SK-N-SH (cell line): ENCODE measurements at regions not wholly inside any gene's neighbourhood (a gene's known extent, or its start where the extent isn't known, plus 50 kb on each side); places are given as distances from the start of the nearest gene placed in this dataset.

Experiments
- CTCF ChIA-PET: fragments of 300-600, 350-600 bp; formaldehyde crosslinking; extraction: SDS; loops from one replicate; lab custom pipeline; 2021; lab: Yijun Ruan, JAX
- POLR2A ChIA-PET: fragments of 350-600 bp; sonication (Branson Sonifier 250); formaldehyde crosslinking; extraction: SDS; loops from one replicate; lab custom pipeline; 2020; ENCODE audit warnings: antibody characterized with exemption, inconsistent platforms; lab: Yijun Ruan, JAX
- DNase-seq: peaks from one replicate; pipeline ENCODE4 v3.0.0; 2012
- H2AFZ ChIP-seq: fragments of 200-600 bp; sonication (generic); 2 replicates; pipeline ENCODE4 v1.8.1; 2016; ENCODE audit warnings: antibody characterized with exemption, mild to moderate bottlenecking, low read depth
- H3F3A ChIP-seq: fragments of 200-600 bp; sonication (generic); replicated peaks from 2 replicates; pipeline ENCODE3; 2016; ENCODE audit warnings: antibody characterized with exemption, mild to moderate bottlenecking; ENCODE audit not compliant: insufficient read depth
- H3K27ac ChIP-seq, 2 experiments: fragments of 200-500 bp in 1 of 2; fragments of 200-600 bp in 1 of 2; sonication (Bioruptor generic) in 1 of 2; sonication (generic), shearing (Covaris generic) in 1 of 2; 2 replicates each; pipeline versions ENCODE4 v1.5.1 to v1.6.1; 2014 to 2016; ENCODE audit warnings: low read depth in 2 of 2, inconsistent platforms in 1 of 2, low read length in 1 of 2, mild to moderate bottlenecking in 1 of 2, mixed read lengths in 1 of 2
- H3K27me3 ChIP-seq: fragments of 200-600 bp; sonication (generic), shearing (Covaris generic); 2 replicates; pipeline ENCODE4 v1.6.1; 2016; ENCODE audit warnings: mixed run types; ENCODE audit not compliant: insufficient read depth
- H3K36me3 ChIP-seq, 2 experiments: fragments of 200-500 bp in 1 of 2; fragments of 200-600 bp in 1 of 2; sonication (Bioruptor generic) in 1 of 2; sonication (generic) in 1 of 2; replicated peaks in 1 of 2; 2 replicates each; pipeline versions ENCODE3 to v1.5.1; 2014 to 2016; ENCODE audit warnings: low read length in 1 of 2, mild to moderate bottlenecking in 1 of 2; ENCODE audit not compliant: insufficient read depth in 2 of 2, control insufficient read depth in 1 of 2
- H3K4me1 ChIP-seq, 2 experiments: fragments of 200-500 bp in 1 of 2; fragments of 200-600 bp in 1 of 2; sonication (Bioruptor generic) in 1 of 2; sonication (generic), shearing (Covaris generic) in 1 of 2; 2 replicates each; pipeline versions ENCODE4 v1.5.1 to v1.6.1; 2014 to 2016; ENCODE audit warnings: low read depth in 1 of 2, low read length in 1 of 2, mixed run types in 1 of 2; ENCODE audit not compliant: insufficient read depth in 2 of 2, control insufficient read depth in 1 of 2
- H3K4me2 ChIP-seq: fragments of 200-600 bp; sonication (generic), shearing (Covaris generic); 2 replicates; pipeline ENCODE4 v1.6.1; 2017; ENCODE audit warnings: mixed run types
- H3K4me3 ChIP-seq, 2 experiments: fragments of 200-500 bp in 1 of 2; fragments of 200-600 bp in 1 of 2; sonication (Bioruptor generic) in 1 of 2; sonication (generic), shearing (Covaris generic) in 1 of 2; 2 replicates each; pipeline versions ENCODE4 v1.5.1 to v1.8.1; 2014 to 2016; ENCODE audit warnings: low read depth in 2 of 2, inconsistent platforms in 1 of 2, low read length in 1 of 2, mild to moderate bottlenecking in 1 of 2, mixed read lengths in 1 of 2, moderate library complexity in 1 of 2
- H3K79me2 ChIP-seq: fragments of 200-600 bp; sonication (generic); 2 replicates; pipeline ENCODE4 v1.8.1; 2017; ENCODE audit warnings: mild to moderate bottlenecking; ENCODE audit not compliant: insufficient read depth
- H3K9ac ChIP-seq: fragments of 200-600 bp; sonication (generic); 2 replicates; pipeline ENCODE4 v1.6.1; 2017; ENCODE audit warnings: mixed run types
- H3K9me2 ChIP-seq: fragments of 200-600 bp; sonication (generic); 2 replicates; pipeline ENCODE4 v1.6.1; 2017; ENCODE audit warnings: mixed run types
- H3K9me3 ChIP-seq: fragments of 200-600 bp; sonication (generic); 2 replicates; pipeline ENCODE4 v1.6.1; 2017; ENCODE audit warnings: mixed run types, mild to moderate bottlenecking, moderate library complexity
- H4K20me1 ChIP-seq: fragments of 200-600 bp; sonication (generic); 2 replicates; pipeline ENCODE4 v1.6.1; 2017; ENCODE audit warnings: mild to moderate bottlenecking, mixed run types; ENCODE audit not compliant: insufficient read depth
- CHD2 ChIP-seq: fragments of 150-350 bp; IDR thresholded peaks from 2 replicates; pipeline ENCODE4 v1.6.1; 2018; ENCODE audit warnings: low read length; ENCODE audit not compliant: partially characterized antibody
- ELF1 ChIP-seq: IDR thresholded peaks from 2 replicates; pipeline ENCODE4 v1.4.0; 2012
- EZH2phosphoT487 ChIP-seq: fragments of 200-600 bp; sonication (generic); IDR thresholded peaks from 2 replicates; pipeline ENCODE4 v1.6.1; 2017; ENCODE audit warnings: low read depth, mixed run types, mild to moderate bottlenecking, antibody characterized with exemption, moderate library complexity, borderline replicate concordance
- FOXJ3 ChIP-seq: sonication (generic); formaldehyde crosslinking; IDR thresholded peaks from 2 replicates; pipeline ENCODE4 v1.5.1; 2020; ENCODE audit warnings: mild to moderate bottlenecking, missing genetic modification reagents
- FOXM1 ChIP-seq: IDR thresholded peaks from 2 replicates; pipeline ENCODE4 v1.4.0; 2012; ENCODE audit warnings: low read depth, mild to moderate bottlenecking
- JUND ChIP-seq: IDR thresholded peaks from 2 replicates; pipeline ENCODE4 v1.4.0; 2012
- MAX ChIP-seq: IDR thresholded peaks from 2 replicates; pipeline ENCODE4 v1.4.0; 2012; ENCODE audit warnings: low read depth
- MEF2A ChIP-seq: IDR thresholded peaks from 2 replicates; pipeline ENCODE4 v1.4.0; 2012; ENCODE audit warnings: low read depth, borderline replicate concordance
- NFIC ChIP-seq: IDR thresholded peaks from 2 replicates; pipeline ENCODE4 v1.4.0; 2012; ENCODE audit warnings: borderline replicate concordance
- RFX5 ChIP-seq: IDR thresholded peaks from 2 replicates; pipeline ENCODE4 v1.6.1; 2012; ENCODE audit warnings: mild to moderate bottlenecking, improper control_type of control experiment, low read length
- SIN3A ChIP-seq: IDR thresholded peaks from 2 replicates; pipeline ENCODE4 v1.6.1; 2012; ENCODE audit warnings: low read depth, mild to moderate bottlenecking, low read length, moderate library complexity, borderline replicate concordance
- TCF12 ChIP-seq: IDR thresholded peaks from 2 replicates; pipeline ENCODE4 v1.4.0; 2012
- TEAD4 ChIP-seq: IDR thresholded peaks from 2 replicates; pipeline ENCODE4 v1.4.0; 2012; ENCODE audit warnings: mild to moderate bottlenecking, borderline replicate concordance; ENCODE audit not compliant: insufficient read depth
- USF2 ChIP-seq: fragments of 150-350 bp; IDR thresholded peaks from 2 replicates; pipeline ENCODE4 v1.6.1; 2017; ENCODE audit warnings: antibody characterized with exemption, low read length, low read depth, borderline replicate concordance
- YY1 ChIP-seq: IDR thresholded peaks from 2 replicates; pipeline ENCODE4 v1.4.0; 2012; ENCODE audit warnings: low read depth, mild to moderate bottlenecking
- WGBS: methylation state at CpG from one replicate; pipeline ENCODE4 v1.1.6; 2017; ENCODE audit warnings: low lambda C conversion rate; 5-methylcytosine and 5-hydroxymethylcytosine counted together
- TF ChIP-seq, protein P1 (sequence below): IDR thresholded peaks from 2 replicates; pipeline ENCODE4 v1.4.0; 2012; ENCODE audit warnings: low read depth, borderline replicate concordance
- TF ChIP-seq, protein P2 (sequence below): IDR thresholded peaks from 2 replicates; pipeline ENCODE4 v1.4.0; 2012; ENCODE audit warnings: low read depth, borderline replicate concordance

DNA sequence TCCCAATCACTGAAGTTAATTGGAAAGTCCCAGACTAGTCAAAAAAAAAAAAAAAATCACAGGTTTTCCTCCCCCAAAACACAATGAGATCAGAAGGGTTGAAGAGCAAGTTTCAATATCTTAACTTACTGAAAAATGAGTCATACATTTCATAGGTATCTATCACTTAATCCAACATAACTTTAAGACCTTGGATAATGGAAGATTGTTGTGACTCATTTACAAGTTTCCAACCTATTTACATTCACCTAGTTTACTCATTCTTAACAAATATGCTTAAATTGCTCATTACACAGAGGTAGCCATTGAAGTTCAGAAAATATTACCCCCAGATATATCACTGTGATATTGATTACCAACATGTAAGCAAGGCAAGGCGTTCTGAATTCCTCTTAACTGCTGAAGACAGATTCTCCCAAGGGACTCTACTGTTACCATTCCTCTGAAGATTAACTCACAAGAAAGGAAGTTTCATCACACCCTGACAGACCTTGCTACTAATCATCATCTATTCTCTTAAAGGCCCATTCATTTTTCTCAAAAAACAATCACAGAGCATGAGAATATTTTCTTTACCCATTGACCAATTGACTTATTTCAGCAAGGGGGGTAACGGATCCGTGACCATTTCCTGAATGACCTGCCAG is 563.8 kb downstream of the TLE1 start:
- Histone ChIP-seq H3K4me1 (no peaks in the 10 kb centered on the region), H3K9me2 (no peaks in the 10 kb centered on the region), H3K27me3 (no peaks in the 10 kb centered on the region), H2AFZ (no peak overlapping the region), H3K36me3 (no peaks in the 10 kb centered on the region), H3K9me3 (no peaks in the 10 kb centered on the region), H3F3A (no peaks in the 10 kb centered on the region), H3K9ac (no peak overlapping the region), H3K4me2 (no peak overlapping the region), H3K79me2 (no peaks in the 10 kb centered on the region), H3K4me3 (no peak overlapping the region), H4K20me1 (no peaks in the 10 kb centered on the region), H3K27ac (no peak overlapping the region)
- DNase-seq, result no peak
- whole genome bisulfite sequencing, result 14% methylated on average over 3 of the region's 3 CpGs
- CTCF ChIA-PET, result interaction anchor here (2.2 kb wide), 1 partner anchor 10 kb away, joined by 8 read pairs; no protein-coding TSS in a partner anchor
- POLR2A ChIA-PET, result no interaction called here
- TF ChIP-seq MAX, result no peak
- TF ChIP-seq ELF1, result no peak
- no peak for TF ChIP-seq MEF2A
- TF ChIP-seq EZH2phosphoT487, result no peak
- TF ChIP-seq, protein P1, sequence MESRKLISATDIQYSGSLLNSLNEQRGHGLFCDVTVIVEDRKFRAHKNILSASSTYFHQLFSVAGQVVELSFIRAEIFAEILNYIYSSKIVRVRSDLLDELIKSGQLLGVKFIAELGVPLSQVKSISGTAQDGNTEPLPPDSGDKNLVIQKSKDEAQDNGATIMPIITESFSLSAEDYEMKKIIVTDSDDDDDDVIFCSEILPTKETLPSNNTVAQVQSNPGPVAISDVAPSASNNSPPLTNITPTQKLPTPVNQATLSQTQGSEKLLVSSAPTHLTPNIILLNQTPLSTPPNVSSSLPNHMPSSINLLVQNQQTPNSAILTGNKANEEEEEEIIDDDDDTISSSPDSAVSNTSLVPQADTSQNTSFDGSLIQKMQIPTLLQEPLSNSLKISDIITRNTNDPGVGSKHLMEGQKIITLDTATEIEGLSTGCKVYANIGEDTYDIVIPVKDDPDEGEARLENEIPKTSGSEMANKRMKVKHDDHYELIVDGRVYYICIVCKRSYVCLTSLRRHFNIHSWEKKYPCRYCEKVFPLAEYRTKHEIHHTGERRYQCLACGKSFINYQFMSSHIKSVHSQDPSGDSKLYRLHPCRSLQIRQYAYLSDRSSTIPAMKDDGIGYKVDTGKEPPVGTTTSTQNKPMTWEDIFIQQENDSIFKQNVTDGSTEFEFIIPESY, result no peak
- no peak for TF ChIP-seq NFIC
- no peak for TF ChIP-seq YY1
- no peak for TF ChIP-seq JUND
- TF ChIP-seq FOXM1, result no peak
- TF ChIP-seq RFX5, result no peak
- no peak for TF ChIP-seq TEAD4

DNA sequence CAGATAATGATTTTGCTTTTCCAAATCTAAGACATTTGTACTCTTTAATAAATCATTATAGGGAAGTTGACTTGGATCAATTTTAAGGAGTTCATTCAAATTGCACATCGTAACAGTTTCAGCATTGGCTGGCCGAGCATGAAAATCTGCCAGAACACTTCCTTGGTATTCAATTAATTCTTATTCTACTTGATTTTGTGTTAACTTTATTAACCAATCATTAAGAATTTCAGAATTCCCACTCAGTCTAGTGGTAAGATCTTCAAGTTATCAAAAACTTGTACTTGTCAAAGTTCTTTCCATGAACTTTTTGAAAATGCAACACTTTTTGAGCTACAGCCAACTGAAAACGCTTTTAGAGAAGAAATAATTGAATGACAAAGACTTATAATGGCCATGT is 565.8 kb downstream of the TLE1 start:
- Histone ChIP-seq H3K27ac (no peak overlapping the region), H3K9me2 (no peaks in the 10 kb centered on the region), H3K9ac (no peak overlapping the region), H3K27me3 (no peaks in the 10 kb centered on the region), H3K36me3 (no peaks in the 10 kb centered on the region), H3K9me3 (no peaks in the 10 kb centered on the region), H3F3A (no peaks in the 10 kb centered on the region), H4K20me1 (no peaks in the 10 kb centered on the region), H3K4me3 (no peak overlapping the region), H2AFZ (no peak overlapping the region), H3K4me1 (no peaks in the 10 kb centered on the region), H3K4me2 (no peak overlapping the region), H3K79me2 (no peaks in the 10 kb centered on the region)
- no peak for DNase-seq
- ChIA-PET CTCF (no interaction called here), POLR2A (no interaction called here)
- WGBS, result 47% methylated on average over 3 of the region's 3 CpGs
- no peak for TF ChIP-seq MEF2A
- TF ChIP-seq CHD2, result no peak
- no peak for TF ChIP-seq RFX5
- TF ChIP-seq YY1, result no peak
- TF ChIP-seq EZH2phosphoT487, result no peak
- no peak for TF ChIP-seq SIN3A
- no peak for TF ChIP-seq USF2
- TF ChIP-seq, protein P2, sequence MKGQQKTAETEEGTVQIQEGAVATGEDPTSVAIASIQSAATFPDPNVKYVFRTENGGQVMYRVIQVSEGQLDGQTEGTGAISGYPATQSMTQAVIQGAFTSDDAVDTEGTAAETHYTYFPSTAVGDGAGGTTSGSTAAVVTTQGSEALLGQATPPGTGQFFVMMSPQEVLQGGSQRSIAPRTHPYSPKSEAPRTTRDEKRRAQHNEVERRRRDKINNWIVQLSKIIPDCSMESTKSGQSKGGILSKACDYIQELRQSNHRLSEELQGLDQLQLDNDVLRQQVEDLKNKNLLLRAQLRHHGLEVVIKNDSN, result no peak
- no peak for TF ChIP-seq FOXM1
- TF ChIP-seq MAX, result no peak
- no peak for TF ChIP-seq JUND
- TF ChIP-seq, protein P1, result no peak
- no peak for TF ChIP-seq TCF12
- no peak for TF ChIP-seq FOXJ3 (CRISPR knock-in tag)
